CD8-positive, alpha-beta memory T cell (primary cell): ENCODE measurements at regions not wholly inside any gene's neighbourhood (a gene's known extent, or its start where the extent isn't known, plus 50 kb on each side); places are given as distances from the start of the nearest gene placed in this dataset.
"Not testable (repeated sequence)": the region's sequence is repeated elsewhere in the genome, so short reads cannot be mapped to it uniquely, and the experiment has no call there.

Experiments used
- CTCF ChIA-PET: fragments of 350-600 bp; sonication (Branson Sonifier 250); formaldehyde crosslinking; loops from one replicate; lab custom pipeline; 2021; ENCODE audit warnings: antibody characterized with exemption; lab: Charles Lee
- POLR2A ChIA-PET: fragments of 350-600 bp; sonication (Branson Sonifier 250); formaldehyde crosslinking; loops from one replicate; lab custom pipeline; 2021; ENCODE audit warnings: antibody characterized with exemption; lab: Charles Lee
- DNase-seq, 5 donors: peaks; one replicate each; pipeline versions ENCODE4 v3.0.0 to v3.0.0-alpha.2; 2020 to 2022; ENCODE audit warnings: mixed read lengths in 1 of 5
- H3K27ac ChIP-seq: one replicate; pipeline ENCODE4 v1.7.0; 2013; ENCODE audit warnings: low read depth, mild to moderate bottlenecking, low read length, moderate library complexity
- H3K27me3 ChIP-seq: 2 replicates; pipeline ENCODE4 v1.7.0; 2013; ENCODE audit warnings: low read length, mild to moderate bottlenecking; ENCODE audit not compliant: insufficient read depth, poor library complexity, severe bottlenecking
- H3K36me3 ChIP-seq: 2 replicates; pipeline ENCODE4 v1.7.0; 2013; ENCODE audit warnings: mild to moderate bottlenecking, low read length, moderate library complexity; ENCODE audit not compliant: insufficient read depth
- H3K4me1 ChIP-seq: 2 replicates; pipeline ENCODE4 v1.7.0; 2013; ENCODE audit warnings: mild to moderate bottlenecking, low read length, moderate library complexity; ENCODE audit not compliant: insufficient read depth
- H3K4me3 ChIP-seq: 2 replicates; pipeline ENCODE4 v1.7.0; 2013; ENCODE audit warnings: mild to moderate bottlenecking, low read length
- H3K9me3 ChIP-seq: 2 replicates; pipeline ENCODE4 v1.7.0; 2013; ENCODE audit warnings: mild to moderate bottlenecking, low read length
- H3K27ac Mint-ChIP-seq, 8 donors: one replicate each; pipeline ENCODE4 v1.8.0; 2020 to 2021; ENCODE audit warnings: mixed read lengths in 8 of 8, mild to moderate bottlenecking in 6 of 8, inconsistent platforms in 3 of 8, moderate library complexity in 3 of 8
- H3K27me3 Mint-ChIP-seq, 2 donors: one replicate each; pipeline ENCODE4 v1.8.0; 2020 to 2021; ENCODE audit warnings: mixed read lengths in 2 of 2, mild to moderate bottlenecking in 1 of 2, moderate library complexity in 1 of 2
- H3K36me3 Mint-ChIP-seq, 3 donors: one replicate each; pipeline ENCODE4 v1.8.0; 2020 to 2021; ENCODE audit warnings: mixed read lengths in 3 of 3, inconsistent platforms in 1 of 3, mild to moderate bottlenecking in 1 of 3
- H3K4me1 Mint-ChIP-seq, 3 donors: one replicate each; pipeline ENCODE4 v1.8.0; 2020 to 2021; ENCODE audit warnings: mixed read lengths in 3 of 3, inconsistent platforms in 1 of 3, mild to moderate bottlenecking in 1 of 3
- H3K4me3 Mint-ChIP-seq, 7 donors: one replicate each; pipeline ENCODE4 v1.8.0; 2020 to 2021; ENCODE audit warnings: mixed read lengths in 7 of 7, mild to moderate bottlenecking in 6 of 7, moderate library complexity in 4 of 7, inconsistent platforms in 2 of 7
- H3K9me3 Mint-ChIP-seq, 5 donors: one replicate each; pipeline ENCODE4 v1.8.0; 2020 to 2022; ENCODE audit warnings: mixed read lengths in 5 of 5, mild to moderate bottlenecking in 3 of 5, moderate library complexity in 2 of 5, inconsistent platforms in 1 of 5

GRCh38 chr11:50170115-50170514 is 137.4 kb downstream of the OR4C45 start:
- no peak for DNase-seq
- CTCF ChIA-PET: no interaction called here

GRCh38 chr11:50174189-50174588 is 141.5 kb downstream of the OR4C45 start:
- ChIA-PET CTCF (no interaction called here), POLR2A (no interaction called here)
- H3K4me3 Mint-ChIP-seq: no peak overlapping the region
- Histone ChIP-seq H3K9me3 (no peaks in the 10 kb centered on the region), H3K27ac (no peak overlapping the region), H3K27me3 (no peaks in the 10 kb centered on the region), H3K4me1 (no peaks in the 10 kb centered on the region), H3K4me3 (no peak overlapping the region), H3K36me3 (no peaks in the 10 kb centered on the region)
- no peaks in the 10 kb centered on the region for H3K4me1 Mint-ChIP-seq
- DNase-seq: no peak
- H3K36me3 Mint-ChIP-seq: no peaks in the 10 kb centered on the region
- H3K9me3 Mint-ChIP-seq: peaks cover 10 to 18% (median 14%) of the 10 kb centered on the region in 5 donors
- H3K27me3 Mint-ChIP-seq: no peaks in the 10 kb centered on the region
- no peak overlapping the region for H3K27ac Mint-ChIP-seq

More at GRCh38 chr11:50170115-50170514, 137.4 kb downstream of the OR4C45 start:
- Mint-ChIP-seq H3K4me3 (no peak overlapping the region), H3K27ac (no peak overlapping the region), H3K4me1 (no peaks in the 10 kb centered on the region), H3K9me3 (peaks cover 2 to 16% (median 11%) of the 10 kb centered on the region in 5 donors), H3K27me3 (no peaks in the 10 kb centered on the region), H3K36me3 (no peaks in the 10 kb centered on the region)
- Histone ChIP-seq H3K4me3 (no peak overlapping the region), H3K9me3 (no peaks in the 10 kb centered on the region), H3K27ac (no peak overlapping the region), H3K36me3 (no peaks in the 10 kb centered on the region), H3K4me1 (no peaks in the 10 kb centered on the region), H3K27me3 (no peaks in the 10 kb centered on the region)
- POLR2A ChIA-PET: no interaction called here

GRCh38 chr11:50174975-50175374 is 142.3 kb downstream of the OR4C45 start:
- Mint-ChIP-seq H3K27me3 (no peaks in the 10 kb centered on the region), H3K36me3 (no peaks in the 10 kb centered on the region)
- no peak overlapping the region for H3K27ac ChIP-seq

GRCh38 chr11:50178737-50179136 is 146.1 kb downstream of the OR4C45 start:
- peaks cover 7 to 22% (median 8%) of the 10 kb centered on the region in 5 donors for H3K9me3 Mint-ChIP-seq
- no peaks in the 10 kb centered on the region for H3K4me1 Mint-ChIP-seq
- no peak for DNase-seq
- H3K27me3 ChIP-seq: no peaks in the 10 kb centered on the region
- ChIA-PET POLR2A (no interaction called here), CTCF (no interaction called here)
- H3K27ac Mint-ChIP-seq: no peak overlapping the region
- no peak overlapping the region for H3K27ac ChIP-seq
- H3K9me3 ChIP-seq: no peaks in the 10 kb centered on the region
- H3K4me3 Mint-ChIP-seq: no peak overlapping the region
- no peaks in the 10 kb centered on the region for H3K36me3 Mint-ChIP-seq
- H3K36me3 ChIP-seq: no peaks in the 10 kb centered on the region
- no peaks in the 10 kb centered on the region for H3K4me1 ChIP-seq
- H3K27me3 Mint-ChIP-seq: no peaks in the 10 kb centered on the region
- H3K4me3 ChIP-seq: no peak overlapping the region

More at GRCh38 chr11:50174975-50175374, 142.3 kb downstream of the OR4C45 start:
- ChIA-PET POLR2A (no interaction called here), CTCF (no interaction called here)
- Mint-ChIP-seq H3K4me3 (no peak overlapping the region), H3K4me1 (no peaks in the 10 kb centered on the region), H3K27ac (no peak overlapping the region), H3K9me3 (peaks cover 8 to 16% (median 11%) of the 10 kb centered on the region in 5 donors)
- Histone ChIP-seq H3K4me3 (no peak overlapping the region), H3K36me3 (no peaks in the 10 kb centered on the region), H3K27me3 (no peaks in the 10 kb centered on the region), H3K4me1 (no peaks in the 10 kb centered on the region), H3K9me3 (no peaks in the 10 kb centered on the region)
- DNase-seq: no peak

GRCh38 chr11:50181334-50181733 is 148.7 kb downstream of the OR4C45 start:
- no peak overlapping the region for H3K27ac ChIP-seq
- H3K36me3 ChIP-seq: no peaks in the 10 kb centered on the region
- ChIA-PET CTCF (no interaction called here), POLR2A (no interaction called here)
- Mint-ChIP-seq H3K36me3 (no peaks in the 10 kb centered on the region), H3K4me3 (no peak overlapping the region), H3K4me1 (no peaks in the 10 kb centered on the region), H3K9me3 (peaks cover 9 to 31% (median 14%) of the 10 kb centered on the region in 5 donors), H3K27ac (no peak overlapping the region), H3K27me3 (no peaks in the 10 kb centered on the region)
- no peak overlapping the region for H3K4me3 ChIP-seq
- H3K4me1 ChIP-seq: no peaks in the 10 kb centered on the region
- H3K27me3 ChIP-seq: no peaks in the 10 kb centered on the region
- no peak for DNase-seq
- no peaks in the 10 kb centered on the region for H3K9me3 ChIP-seq

GRCh38 chr11:50182486-50182885 is 149.8 kb downstream of the OR4C45 start:
- no peaks in the 10 kb centered on the region for H3K9me3 ChIP-seq
- CTCF ChIA-PET: no interaction called here
- no peaks in the 10 kb centered on the region for H3K36me3 ChIP-seq
- H3K4me3 ChIP-seq: no peak overlapping the region
- no peak for DNase-seq
- Mint-ChIP-seq H3K9me3 (peaks cover 9 to 31% (median 14%) of the 10 kb centered on the region in 5 donors), H3K4me1 (no peaks in the 10 kb centered on the region), H3K27me3 (no peaks in the 10 kb centered on the region), H3K27ac (no peak overlapping the region), H3K4me3 (no peak overlapping the region), H3K36me3 (no peaks in the 10 kb centered on the region)
- H3K27ac ChIP-seq: no peak overlapping the region
- POLR2A ChIA-PET: no interaction called here
- H3K27me3 ChIP-seq: no peaks in the 10 kb centered on the region
- no peaks in the 10 kb centered on the region for H3K4me1 ChIP-seq

GRCh38 chr11:50183170-50183569 is 150.5 kb downstream of the OR4C45 start:
- H3K4me1 ChIP-seq, H3K27ac ChIP-seq, CTCF ChIA-PET, H3K36me3 ChIP-seq, H3K4me3 ChIP-seq, DNase-seq, H3K36me3 Mint-ChIP-seq, H3K9me3 ChIP-seq, POLR2A ChIA-PET, H3K27me3 ChIP-seq, H3K4me1 Mint-ChIP-seq, H3K27me3 Mint-ChIP-seq, H3K4me3 Mint-ChIP-seq, H3K27ac Mint-ChIP-seq: not testable (repeated sequence)
- H3K9me3 Mint-ChIP-seq: peaks cover 9 to 34% (median 13%) of the 10 kb centered on the region in 5 donors

- Mint-ChIP-seq H3K9me3 (peaks cover 2 to 31% (median 13%) of the 10 kb centered on the region in 5 donors), H3K4me1 (no peaks in the 10 kb centered on the region), H3K27ac (no peak overlapping the region), H3K36me3 (no peaks in the 10 kb centered on the region), H3K4me3 (no peak overlapping the region), H3K27me3 (no peaks in the 10 kb centered on the region)
- ChIA-PET CTCF (no interaction called here), POLR2A (no interaction called here)
- H3K27ac ChIP-seq: no peak overlapping the region
- H3K9me3 ChIP-seq: no peaks in the 10 kb centered on the region
- DNase-seq: no peak
- no peaks in the 10 kb centered on the region for H3K36me3 ChIP-seq
- no peaks in the 10 kb centered on the region for H3K4me1 ChIP-seq
- H3K27me3 ChIP-seq: no peaks in the 10 kb centered on the region
- no peak overlapping the region for H3K4me3 ChIP-seq
These were observed 153.5 kb downstream of the OR4C45 start for GRCh38 chr11:50186146-50186545.

- no peaks in the 10 kb centered on the region for H3K36me3 ChIP-seq
- H3K4me1 ChIP-seq: no peaks in the 10 kb centered on the region
- no peaks in the 10 kb centered on the region for H3K4me1 Mint-ChIP-seq
- H3K27ac ChIP-seq: no peak overlapping the region
- H3K9me3 ChIP-seq: no peaks in the 10 kb centered on the region
- H3K27me3 ChIP-seq: no peaks in the 10 kb centered on the region
- no peak overlapping the region for H3K4me3 Mint-ChIP-seq
- H3K36me3 Mint-ChIP-seq: no peaks in the 10 kb centered on the region
- H3K9me3 Mint-ChIP-seq: peaks cover 2 to 29% (median 14%) of the 10 kb centered on the region in 5 donors
- no peaks in the 10 kb centered on the region for H3K27me3 Mint-ChIP-seq
- no peak overlapping the region for H3K4me3 ChIP-seq
- no peak for DNase-seq
- CTCF ChIA-PET: no interaction called here
- H3K27ac Mint-ChIP-seq: no peak overlapping the region
- POLR2A ChIA-PET: no interaction called here
These were observed 154.5 kb downstream of the OR4C45 start for GRCh38 chr11:50187220-50187619.
